ENCODE measurements at regions not wholly inside any gene's neighbourhood (a gene's known extent, or its start where the extent isn't known, plus 50 kb on each side); places are given as distances from the start of the nearest gene placed in this dataset.

DNA sequence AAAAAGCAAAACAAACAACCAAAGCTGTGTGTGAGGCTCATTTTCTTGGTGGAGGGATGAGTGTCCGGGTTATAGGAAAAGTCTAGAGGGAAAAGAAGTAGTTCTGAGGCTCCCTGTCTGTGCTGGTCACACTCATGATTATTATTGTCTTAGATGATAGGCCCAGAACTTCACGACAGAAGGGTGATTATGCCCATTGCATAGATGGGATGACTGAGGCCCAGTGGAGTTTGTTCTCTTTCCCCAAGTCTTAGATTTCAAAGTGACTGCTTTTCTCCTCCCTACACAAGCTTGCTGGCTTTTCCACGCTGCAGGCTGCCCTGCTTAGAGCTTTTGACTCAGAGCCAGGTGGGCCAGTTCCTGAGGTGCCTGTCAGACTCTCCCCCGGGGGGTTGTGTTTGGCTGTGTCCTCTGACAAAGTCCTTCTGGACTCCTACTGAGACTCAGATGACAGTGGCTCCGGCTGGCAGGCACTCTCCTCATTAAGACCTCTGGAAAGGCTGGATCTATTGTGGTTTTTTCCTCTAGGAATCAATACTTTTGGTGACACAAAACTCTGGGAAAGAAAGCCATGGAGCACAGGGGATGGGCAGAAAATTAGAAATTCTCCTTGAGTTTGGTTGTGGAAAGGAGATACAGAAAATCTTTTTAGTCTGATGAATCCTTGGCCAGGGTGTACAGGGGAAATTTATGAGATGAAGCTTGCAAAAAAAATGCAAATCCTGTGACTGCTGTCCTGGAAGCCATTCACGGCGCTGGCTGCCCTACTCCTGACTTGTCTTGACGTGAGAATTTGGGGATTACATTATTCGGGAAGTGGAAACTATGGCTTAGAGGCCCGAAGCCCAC lies 120.9 kb downstream of the NSG2 start:
- TF ChIP-seq EZH2 (IDR thresholded peaks at IDR 0.05; ENCODE audit: borderline replicate concordance, low read depth, low read length, severe bottlenecking) (no peak), POLR2A (IDR thresholded peaks at IDR 0.05; ENCODE audit: low read depth, low read length) (no peak), JUN (IDR thresholded peaks at IDR 0.05; ENCODE audit: borderline replicate concordance, insufficient read depth, insufficient read length, low read depth) (no peak), MYC (IDR thresholded peaks at IDR 0.05; ENCODE audit: low read depth, low read length) (no peak), FOS (IDR thresholded peaks at IDR 0.05; ENCODE audit: borderline replicate concordance, insufficient read depth, low read length) (no peak), POLR2AphosphoS5 (IDR thresholded peaks at IDR 0.05; ENCODE audit: insufficient read depth, low read depth, low read length) (no peak), GATA2 (IDR thresholded peaks at IDR 0.05; ENCODE audit: insufficient read depth, insufficient read length, low read depth, low read length) (no peak)
- TF ChIP-seq, protein P1, sequence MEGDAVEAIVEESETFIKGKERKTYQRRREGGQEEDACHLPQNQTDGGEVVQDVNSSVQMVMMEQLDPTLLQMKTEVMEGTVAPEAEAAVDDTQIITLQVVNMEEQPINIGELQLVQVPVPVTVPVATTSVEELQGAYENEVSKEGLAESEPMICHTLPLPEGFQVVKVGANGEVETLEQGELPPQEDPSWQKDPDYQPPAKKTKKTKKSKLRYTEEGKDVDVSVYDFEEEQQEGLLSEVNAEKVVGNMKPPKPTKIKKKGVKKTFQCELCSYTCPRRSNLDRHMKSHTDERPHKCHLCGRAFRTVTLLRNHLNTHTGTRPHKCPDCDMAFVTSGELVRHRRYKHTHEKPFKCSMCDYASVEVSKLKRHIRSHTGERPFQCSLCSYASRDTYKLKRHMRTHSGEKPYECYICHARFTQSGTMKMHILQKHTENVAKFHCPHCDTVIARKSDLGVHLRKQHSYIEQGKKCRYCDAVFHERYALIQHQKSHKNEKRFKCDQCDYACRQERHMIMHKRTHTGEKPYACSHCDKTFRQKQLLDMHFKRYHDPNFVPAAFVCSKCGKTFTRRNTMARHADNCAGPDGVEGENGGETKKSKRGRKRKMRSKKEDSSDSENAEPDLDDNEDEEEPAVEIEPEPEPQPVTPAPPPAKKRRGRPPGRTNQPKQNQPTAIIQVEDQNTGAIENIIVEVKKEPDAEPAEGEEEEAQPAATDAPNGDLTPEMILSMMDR (IDR thresholded peaks at IDR 0.05; ENCODE audit: extremely low read depth in 1 of 2, insufficient read depth in 1 of 2, low read depth in 1 of 2, low read length in 2 of 2): no peak
- TF ChIP-seq, protein P2, sequence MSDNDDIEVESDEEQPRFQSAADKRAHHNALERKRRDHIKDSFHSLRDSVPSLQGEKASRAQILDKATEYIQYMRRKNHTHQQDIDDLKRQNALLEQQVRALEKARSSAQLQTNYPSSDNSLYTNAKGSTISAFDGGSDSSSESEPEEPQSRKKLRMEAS (IDR thresholded peaks at IDR 0.05; ENCODE audit: insufficient read depth, insufficient read length): no peak
